ENCODE measurements at regions not wholly inside any gene's neighbourhood (a gene's known extent, or its start where the extent isn't known, plus 50 kb on each side); places are given as distances from the start of the nearest gene placed in this dataset.

DNA sequence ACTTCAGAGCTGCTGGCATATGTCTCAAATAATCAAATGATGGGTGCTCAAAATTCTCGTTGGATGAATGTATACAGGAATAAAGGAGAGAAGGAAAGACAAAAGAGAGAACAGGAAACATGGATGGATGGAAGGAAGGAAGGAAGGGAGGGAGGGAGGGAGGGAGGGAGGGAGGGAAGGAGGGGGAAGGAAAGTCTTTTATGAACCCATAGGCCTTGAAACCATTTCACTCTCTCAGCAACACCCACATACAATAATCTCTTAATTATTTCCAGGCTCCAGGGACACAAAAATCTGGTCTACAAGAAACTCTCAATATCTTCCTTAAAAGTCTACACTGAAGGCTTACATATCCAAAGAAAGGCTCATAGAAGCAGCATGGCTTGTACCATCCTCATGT lies 363.4 kb upstream of the TMPO start:
- no peaks in the 10 kb centered on the region for H3K27me3 ChIP-seq
- no peaks in the 10 kb centered on the region for H3K79me2 ChIP-seq (ENCODE audit: low read depth)
- no peaks in the 10 kb centered on the region for H3K36me3 ChIP-seq
- no peak overlapping the region for H3K27ac ChIP-seq
- TF ChIP-seq, protein P1, sequence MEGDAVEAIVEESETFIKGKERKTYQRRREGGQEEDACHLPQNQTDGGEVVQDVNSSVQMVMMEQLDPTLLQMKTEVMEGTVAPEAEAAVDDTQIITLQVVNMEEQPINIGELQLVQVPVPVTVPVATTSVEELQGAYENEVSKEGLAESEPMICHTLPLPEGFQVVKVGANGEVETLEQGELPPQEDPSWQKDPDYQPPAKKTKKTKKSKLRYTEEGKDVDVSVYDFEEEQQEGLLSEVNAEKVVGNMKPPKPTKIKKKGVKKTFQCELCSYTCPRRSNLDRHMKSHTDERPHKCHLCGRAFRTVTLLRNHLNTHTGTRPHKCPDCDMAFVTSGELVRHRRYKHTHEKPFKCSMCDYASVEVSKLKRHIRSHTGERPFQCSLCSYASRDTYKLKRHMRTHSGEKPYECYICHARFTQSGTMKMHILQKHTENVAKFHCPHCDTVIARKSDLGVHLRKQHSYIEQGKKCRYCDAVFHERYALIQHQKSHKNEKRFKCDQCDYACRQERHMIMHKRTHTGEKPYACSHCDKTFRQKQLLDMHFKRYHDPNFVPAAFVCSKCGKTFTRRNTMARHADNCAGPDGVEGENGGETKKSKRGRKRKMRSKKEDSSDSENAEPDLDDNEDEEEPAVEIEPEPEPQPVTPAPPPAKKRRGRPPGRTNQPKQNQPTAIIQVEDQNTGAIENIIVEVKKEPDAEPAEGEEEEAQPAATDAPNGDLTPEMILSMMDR (IDR thresholded peaks at IDR 0.05): no peak
- TF ChIP-seq EZH2phosphoT487 (IDR thresholded peaks at IDR 0.05): no peak
- TF ChIP-seq EZH2 (IDR thresholded peaks at IDR 0.05): no peak
- H3K9me3 Mint-ChIP-seq: peaks cover 2% of the 10 kb centered on the region
- H3K4me1 ChIP-seq: peaks cover 29% of the 10 kb centered on the region
- H3K4me3 Mint-ChIP-seq: no peak overlapping the region
- H3F3A ChIP-seq (ENCODE audit: low read depth): peaks cover 5% of the 10 kb centered on the region
- H4K20me1 ChIP-seq (ENCODE audit: low read depth): no peaks in the 10 kb centered on the region
- H2AFZ ChIP-seq (replicated peaks): no peak overlapping the region
- no peak overlapping the region for H3K4me3 ChIP-seq
- H3K4me2 ChIP-seq: no peak overlapping the region
- peaks cover 28% of the 10 kb centered on the region for H3K4me1 Mint-ChIP-seq
- no peak overlapping the region for H3K27ac Mint-ChIP-seq
- H3K9me3 ChIP-seq (ENCODE audit: low read depth): no peaks in the 10 kb centered on the region
- no peak for DNase-seq (ENCODE audit: low spot score)
- H3K36me3 Mint-ChIP-seq: peaks cover 3% of the 10 kb centered on the region
- H3K27me3 Mint-ChIP-seq (ENCODE audit: insufficient read depth, low read depth): no peaks in the 10 kb centered on the region
- no peak overlapping the region for H3K9ac ChIP-seq

GRCh38 chr12:98154850-98155249 lies 360.5 kb upstream of the TMPO start:
- no peak overlapping the region for H3K9ac ChIP-seq

DNA sequence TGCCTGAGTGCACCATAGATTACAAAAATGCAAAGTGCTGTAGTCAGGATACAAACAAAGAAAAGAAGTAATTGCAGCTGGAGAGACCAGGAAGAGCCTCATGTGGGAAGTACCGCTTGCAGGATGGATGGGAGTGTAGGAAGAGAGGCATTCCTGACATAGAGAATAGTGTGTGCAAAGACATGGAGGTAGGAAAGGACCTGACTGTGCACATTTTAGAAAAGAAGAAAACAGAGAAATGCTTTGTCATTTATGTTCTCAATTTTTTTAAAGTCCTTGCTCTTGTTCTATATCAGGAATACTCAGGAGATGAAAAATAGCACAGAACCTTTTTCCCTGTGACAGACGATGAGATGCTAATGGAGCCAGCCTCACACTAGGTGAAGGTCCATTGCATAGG lies 358.7 kb upstream of the TMPO start:
- H2AFZ ChIP-seq (replicated peaks): no peak overlapping the region
- no peak overlapping the region for H3K9ac ChIP-seq
- Mint-ChIP-seq H3K27ac (no peak overlapping the region), H3K4me1 (peaks cover 28% of the 10 kb centered on the region), H3K9me3 (peaks cover 2% of the 10 kb centered on the region), H3K4me3 (no peak overlapping the region), H3K27me3 (ENCODE audit: insufficient read depth, low read depth) (no peaks in the 10 kb centered on the region), H3K36me3 (peaks cover 2% of the 10 kb centered on the region)
- no peaks in the 10 kb centered on the region for H4K20me1 ChIP-seq (ENCODE audit: low read depth)
- no peak overlapping the region for H3K4me2 ChIP-seq
- TF ChIP-seq EZH2 (IDR thresholded peaks at IDR 0.05): no peak
- no peak for TF ChIP-seq EZH2phosphoT487 (IDR thresholded peaks at IDR 0.05)
- TF ChIP-seq, protein P1 (IDR thresholded peaks at IDR 0.05): no peak
- no peaks in the 10 kb centered on the region for H3K27me3 ChIP-seq
- H3K4me3 ChIP-seq: no peak overlapping the region
- no peaks in the 10 kb centered on the region for H3K79me2 ChIP-seq (ENCODE audit: low read depth)
- H3K36me3 ChIP-seq: no peaks in the 10 kb centered on the region
- H3K9me3 ChIP-seq (ENCODE audit: low read depth): no peaks in the 10 kb centered on the region
- H3K27ac ChIP-seq: no peak overlapping the region
- H3K4me1 ChIP-seq: peaks cover 33% of the 10 kb centered on the region
- no peak for DNase-seq (ENCODE audit: low spot score)
- H3F3A ChIP-seq (ENCODE audit: low read depth): peaks cover 5% of the 10 kb centered on the region

More at GRCh38 chr12:98154850-98155249, 360.5 kb upstream of the TMPO start:
- H3K4me1 Mint-ChIP-seq: peaks cover 28% of the 10 kb centered on the region
- peaks cover 5% of the 10 kb centered on the region for H3K36me3 Mint-ChIP-seq
- H3K4me3 Mint-ChIP-seq: no peak overlapping the region
- H3K27ac ChIP-seq: no peak overlapping the region
- no peaks in the 10 kb centered on the region for H3K79me2 ChIP-seq (ENCODE audit: low read depth)
- H3K4me3 ChIP-seq: no peak overlapping the region
- no peaks in the 10 kb centered on the region for H3K9me3 ChIP-seq (ENCODE audit: low read depth)
- no peaks in the 10 kb centered on the region for H3K27me3 ChIP-seq
- no peaks in the 10 kb centered on the region for H3K27me3 Mint-ChIP-seq (ENCODE audit: insufficient read depth, low read depth)
- H3K36me3 ChIP-seq: no peaks in the 10 kb centered on the region
- peaks cover 2% of the 10 kb centered on the region for H3K9me3 Mint-ChIP-seq
- peaks cover 5% of the 10 kb centered on the region for H3F3A ChIP-seq (ENCODE audit: low read depth)
- no peaks in the 10 kb centered on the region for H4K20me1 ChIP-seq (ENCODE audit: low read depth)
- H3K27ac Mint-ChIP-seq: peak overlapping the region; percentile 62
- TF ChIP-seq, protein P1 (IDR thresholded peaks at IDR 0.05): peak; percentile 75
- TF ChIP-seq EZH2phosphoT487 (IDR thresholded peaks at IDR 0.05): no peak
- H3K4me2 ChIP-seq: peak overlapping the region; percentile 1
- peak overlapping the region; percentile 55 for H2AFZ ChIP-seq (replicated peaks)
- peaks cover 29% of the 10 kb centered on the region for H3K4me1 ChIP-seq
- DNase-seq (ENCODE audit: low spot score): peak; percentile 75
